ENCODE measurements at regions not wholly inside any gene's neighbourhood (a gene's known extent, or its start where the extent isn't known, plus 50 kb on each side); places are given as distances from the start of the nearest gene placed in this dataset.
A peak's percentile ranks its signal among the peaks of the same experiment; 100 is the strongest.
"Not testable (repeated sequence)": the region's sequence is repeated elsewhere in the genome, so short reads cannot be mapped to it uniquely, and the experiment has no call there.

DNA sequence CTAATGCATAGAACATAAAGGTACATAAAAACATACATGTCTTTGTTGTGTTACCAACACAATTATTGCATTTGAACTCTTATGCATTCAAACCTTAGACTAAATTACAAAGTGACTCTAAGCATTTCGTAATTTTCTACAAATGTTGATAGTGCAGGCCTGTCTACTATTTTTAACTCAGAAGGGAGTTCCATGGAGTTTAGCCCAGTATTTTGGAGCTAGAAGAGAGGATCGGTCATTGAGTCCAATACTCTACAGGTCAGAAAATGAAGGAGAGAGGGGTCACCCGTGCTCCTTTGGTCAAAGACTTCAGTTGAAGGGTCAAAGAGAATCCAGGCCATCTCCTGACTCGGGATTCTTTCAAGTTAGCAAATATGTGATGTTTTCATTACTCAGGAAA lies 55.3 kb upstream of the SRRM3 start:
- intact Hi-C loops (cut with DNase I; ENCODE audit: low total_unique reads) = no loop called here
- Histone ChIP-seq H3K27me3 (peaks cover 0 to 10% of the 10 kb centered on the region in 2 donors), H3K9me3 (no peaks in the 10 kb centered on the region), H3K36me3 (no peaks in the 10 kb centered on the region), H3K27ac (no peak overlapping the region), H3K4me1 (no peaks in the 10 kb centered on the region), H3K4me3 (no peak overlapping the region)
- TF ChIP-seq, protein P1, sequence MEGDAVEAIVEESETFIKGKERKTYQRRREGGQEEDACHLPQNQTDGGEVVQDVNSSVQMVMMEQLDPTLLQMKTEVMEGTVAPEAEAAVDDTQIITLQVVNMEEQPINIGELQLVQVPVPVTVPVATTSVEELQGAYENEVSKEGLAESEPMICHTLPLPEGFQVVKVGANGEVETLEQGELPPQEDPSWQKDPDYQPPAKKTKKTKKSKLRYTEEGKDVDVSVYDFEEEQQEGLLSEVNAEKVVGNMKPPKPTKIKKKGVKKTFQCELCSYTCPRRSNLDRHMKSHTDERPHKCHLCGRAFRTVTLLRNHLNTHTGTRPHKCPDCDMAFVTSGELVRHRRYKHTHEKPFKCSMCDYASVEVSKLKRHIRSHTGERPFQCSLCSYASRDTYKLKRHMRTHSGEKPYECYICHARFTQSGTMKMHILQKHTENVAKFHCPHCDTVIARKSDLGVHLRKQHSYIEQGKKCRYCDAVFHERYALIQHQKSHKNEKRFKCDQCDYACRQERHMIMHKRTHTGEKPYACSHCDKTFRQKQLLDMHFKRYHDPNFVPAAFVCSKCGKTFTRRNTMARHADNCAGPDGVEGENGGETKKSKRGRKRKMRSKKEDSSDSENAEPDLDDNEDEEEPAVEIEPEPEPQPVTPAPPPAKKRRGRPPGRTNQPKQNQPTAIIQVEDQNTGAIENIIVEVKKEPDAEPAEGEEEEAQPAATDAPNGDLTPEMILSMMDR (IDR thresholded peaks at IDR 0.05) = no peak
- no peak for TF ChIP-seq POLR2A (IDR thresholded peaks at IDR 0.05)
- no peak for TF ChIP-seq POLR2AphosphoS5 (IDR thresholded peaks at IDR 0.05)
- DNase-seq (ENCODE audit: low spot score in 2 of 2) = no peak

DNA sequence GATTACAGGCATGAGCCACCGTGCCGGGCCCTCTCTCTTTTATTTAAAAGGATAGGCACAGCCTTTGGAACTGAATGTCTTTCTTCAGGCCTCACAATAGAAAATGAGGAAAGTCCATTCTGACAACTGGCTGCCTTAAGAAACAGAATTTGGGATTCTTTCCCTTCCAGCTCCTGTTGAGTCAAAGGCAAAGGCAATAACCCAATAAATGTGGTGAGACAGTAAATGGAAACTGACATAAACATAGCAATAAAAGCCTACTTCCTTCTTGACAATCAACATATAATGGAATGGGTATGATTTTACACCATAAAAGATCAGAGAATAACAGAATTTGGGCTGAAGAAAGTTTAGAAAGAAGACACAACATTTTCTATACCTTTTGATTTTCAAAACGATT lies 52.7 kb upstream of the SRRM3 start:
- H3K27ac ChIP-seq; H3K4me3 ChIP-seq; H3K36me3 ChIP-seq; intact Hi-C loops (cut with DNase I; ENCODE audit: low total_unique reads); DNase-seq (ENCODE audit: low spot score in 2 of 2); H3K9me3 ChIP-seq; H3K4me1 ChIP-seq: not testable (repeated sequence)
- peaks cover 0 to 10% of the 10 kb centered on the region in 2 donors for H3K27me3 ChIP-seq

DNA sequence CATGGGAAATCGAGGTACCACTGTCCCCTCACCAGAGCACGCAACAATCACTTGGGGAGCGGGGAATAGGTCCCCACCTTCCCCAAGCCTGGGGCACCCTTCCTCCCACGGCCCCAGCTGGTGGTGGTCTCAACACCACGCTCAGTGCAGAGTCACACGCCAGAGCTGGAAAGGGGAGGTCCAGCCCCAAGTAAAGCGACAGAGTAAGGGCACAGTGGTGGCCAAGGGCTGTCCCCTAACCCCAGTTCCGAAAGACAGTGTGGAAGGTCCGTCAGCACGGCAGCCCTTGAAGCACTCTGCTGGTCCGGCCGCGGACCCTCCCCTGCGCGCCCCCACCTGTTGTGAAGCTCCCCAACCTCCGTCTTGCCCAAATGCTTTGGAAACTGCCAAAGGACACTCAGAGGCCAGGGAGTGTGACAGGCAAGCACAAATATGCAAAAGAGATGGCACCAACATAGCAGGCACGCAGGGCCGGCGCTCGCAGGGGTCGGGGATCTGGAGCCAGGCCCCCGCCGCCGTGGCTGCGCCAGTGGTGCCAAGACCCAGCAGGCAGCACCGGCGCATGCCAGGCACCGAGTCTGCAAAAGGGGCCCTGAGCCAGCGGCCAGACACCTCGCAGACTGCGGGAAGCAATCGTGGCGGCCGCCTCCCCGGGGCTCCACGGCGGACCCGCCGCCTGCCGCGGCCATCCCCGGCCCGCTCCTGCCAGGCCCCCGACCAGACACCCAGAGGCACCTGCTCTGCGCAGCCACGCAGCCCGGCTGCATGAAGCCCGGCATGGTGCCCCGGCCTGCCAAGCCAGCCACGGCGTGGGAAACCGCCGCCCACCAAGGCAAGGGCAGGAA lies 51.6 kb upstream of the SRRM3 start:
- no peak for DNase-seq (ENCODE audit: low spot score in 2 of 2)
- Histone ChIP-seq H3K36me3 (no peaks in the 10 kb centered on the region), H3K4me1 (no peaks in the 10 kb centered on the region), H3K27ac (no peak overlapping the region), H3K9me3 (no peaks in the 10 kb centered on the region), H3K4me3 (peak overlapping the region in 2 of 3 donors; percentile 33 to 41), H3K27me3 (peaks cover 0 to 10% of the 10 kb centered on the region in 2 donors)
- TF ChIP-seq POLR2AphosphoS5 (IDR thresholded peaks at IDR 0.05) (no peak), POLR2A (IDR thresholded peaks at IDR 0.05) (no peak)
- TF ChIP-seq, protein P1 (IDR thresholded peaks at IDR 0.05) = no peak
- intact Hi-C loops (cut with DNase I; ENCODE audit: low total_unique reads) = no loop called here
